D721Med (cell line): ENCODE measurements at regions not wholly inside any gene's neighbourhood (a gene's known extent, or its start where the extent isn't known, plus 50 kb on each side); places are given as distances from the start of the nearest gene placed in this dataset.

Experiments
- DNase-seq: peaks from one replicate; pipeline ENCODE4 v3.0.0; 2011; ENCODE audit warnings: low spot score; ENCODE audit not compliant: insufficient read length
- FAIRE-seq: peaks from 2 replicates; lab custom pipeline; 2011; peaks lifted over from hg19 to GRCh38; lab: Jason Lieb, UNC
- TF ChIP-seq, protein P1 (sequence below): IDR thresholded peaks from 2 replicates; pipeline ENCODE4 v1.5.1; 2012; ENCODE audit warnings: mild to moderate bottlenecking, control low read depth; ENCODE audit not compliant: insufficient read depth; ENCODE audit errors: missing control alignments

DNA sequence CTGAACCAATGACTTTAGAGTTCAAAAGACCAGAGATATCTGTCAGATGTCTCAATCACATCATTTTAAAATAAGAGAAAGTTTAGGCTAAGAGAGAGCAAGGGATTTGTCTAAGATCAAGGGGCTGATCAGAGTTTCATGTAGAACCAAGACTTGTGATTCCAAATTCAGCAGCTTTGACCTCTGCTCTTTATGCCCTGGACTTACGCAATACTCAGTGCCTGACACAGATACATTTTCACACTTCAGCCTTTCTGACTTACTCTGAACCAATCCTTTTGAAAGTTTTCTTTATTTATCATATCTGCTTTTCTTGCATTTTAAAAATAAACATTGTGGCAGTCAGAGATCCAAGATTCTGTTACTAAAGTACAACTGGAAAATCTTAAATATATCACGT is 428.0 kb downstream of the PLPP3 start:
- no peak for DNase-seq
- no peak for FAIRE-seq
- TF ChIP-seq, protein P1, sequence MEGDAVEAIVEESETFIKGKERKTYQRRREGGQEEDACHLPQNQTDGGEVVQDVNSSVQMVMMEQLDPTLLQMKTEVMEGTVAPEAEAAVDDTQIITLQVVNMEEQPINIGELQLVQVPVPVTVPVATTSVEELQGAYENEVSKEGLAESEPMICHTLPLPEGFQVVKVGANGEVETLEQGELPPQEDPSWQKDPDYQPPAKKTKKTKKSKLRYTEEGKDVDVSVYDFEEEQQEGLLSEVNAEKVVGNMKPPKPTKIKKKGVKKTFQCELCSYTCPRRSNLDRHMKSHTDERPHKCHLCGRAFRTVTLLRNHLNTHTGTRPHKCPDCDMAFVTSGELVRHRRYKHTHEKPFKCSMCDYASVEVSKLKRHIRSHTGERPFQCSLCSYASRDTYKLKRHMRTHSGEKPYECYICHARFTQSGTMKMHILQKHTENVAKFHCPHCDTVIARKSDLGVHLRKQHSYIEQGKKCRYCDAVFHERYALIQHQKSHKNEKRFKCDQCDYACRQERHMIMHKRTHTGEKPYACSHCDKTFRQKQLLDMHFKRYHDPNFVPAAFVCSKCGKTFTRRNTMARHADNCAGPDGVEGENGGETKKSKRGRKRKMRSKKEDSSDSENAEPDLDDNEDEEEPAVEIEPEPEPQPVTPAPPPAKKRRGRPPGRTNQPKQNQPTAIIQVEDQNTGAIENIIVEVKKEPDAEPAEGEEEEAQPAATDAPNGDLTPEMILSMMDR, result no peak

DNA sequence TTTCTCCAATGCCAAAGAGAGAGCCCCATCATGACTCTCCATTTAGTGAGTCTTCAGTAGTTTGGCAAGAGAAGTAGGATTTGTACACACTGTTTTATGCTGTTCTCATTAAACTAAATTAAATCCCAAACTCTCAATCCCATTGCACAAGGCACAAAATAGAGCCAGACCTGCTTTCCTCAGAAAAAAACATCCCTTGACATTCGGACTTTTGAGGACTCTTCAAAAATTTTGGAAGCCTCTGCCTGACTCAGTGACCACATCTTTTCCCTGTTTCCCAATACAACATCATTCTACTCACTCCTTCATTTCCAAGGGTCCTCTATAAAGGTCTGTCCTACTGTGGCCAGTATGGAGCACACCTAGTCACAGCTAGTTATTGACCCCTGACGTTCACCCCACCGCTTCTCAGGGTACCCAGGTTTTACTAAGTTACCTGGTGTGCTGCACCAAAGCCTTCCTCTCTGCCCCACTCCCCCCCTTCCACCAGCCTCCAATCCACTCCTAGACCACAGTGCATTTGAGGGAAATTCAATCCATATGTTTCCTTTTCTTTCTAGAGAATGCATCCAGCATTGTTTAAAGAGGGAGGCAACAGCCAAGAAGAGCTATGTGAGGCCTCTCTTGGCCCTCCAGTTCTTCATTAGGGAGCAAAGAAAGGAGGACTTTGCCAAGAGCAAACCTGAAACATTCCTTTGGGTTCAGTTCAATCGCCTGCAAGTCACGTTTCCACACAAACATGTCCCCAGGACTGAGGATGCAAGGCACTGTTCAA is 428.7 kb downstream of the PLPP3 start:
- no peak for DNase-seq
- TF ChIP-seq, protein P1, result no peak
- no peak for FAIRE-seq

DNA sequence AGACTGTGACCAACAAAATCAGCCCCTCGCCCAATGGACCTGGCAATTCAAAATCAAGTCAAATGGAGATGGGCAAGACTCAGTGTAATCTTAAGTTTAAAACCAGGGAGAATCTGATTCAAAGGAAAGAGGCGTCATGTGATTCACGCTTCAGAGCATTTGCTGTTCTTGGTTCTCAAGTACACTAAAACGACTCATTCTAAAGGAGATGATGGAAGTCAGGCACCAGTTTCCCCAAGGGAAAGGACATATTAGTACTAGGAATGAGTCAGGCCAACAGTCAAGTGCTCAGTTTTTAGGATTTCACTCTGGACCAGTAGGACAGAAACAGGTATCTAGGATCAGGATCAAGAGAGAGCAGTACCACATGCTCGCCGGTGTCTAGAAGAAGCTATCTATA is 429.6 kb downstream of the PLPP3 start:
- FAIRE-seq, result no peak
- TF ChIP-seq, protein P1, result no peak

DNA sequence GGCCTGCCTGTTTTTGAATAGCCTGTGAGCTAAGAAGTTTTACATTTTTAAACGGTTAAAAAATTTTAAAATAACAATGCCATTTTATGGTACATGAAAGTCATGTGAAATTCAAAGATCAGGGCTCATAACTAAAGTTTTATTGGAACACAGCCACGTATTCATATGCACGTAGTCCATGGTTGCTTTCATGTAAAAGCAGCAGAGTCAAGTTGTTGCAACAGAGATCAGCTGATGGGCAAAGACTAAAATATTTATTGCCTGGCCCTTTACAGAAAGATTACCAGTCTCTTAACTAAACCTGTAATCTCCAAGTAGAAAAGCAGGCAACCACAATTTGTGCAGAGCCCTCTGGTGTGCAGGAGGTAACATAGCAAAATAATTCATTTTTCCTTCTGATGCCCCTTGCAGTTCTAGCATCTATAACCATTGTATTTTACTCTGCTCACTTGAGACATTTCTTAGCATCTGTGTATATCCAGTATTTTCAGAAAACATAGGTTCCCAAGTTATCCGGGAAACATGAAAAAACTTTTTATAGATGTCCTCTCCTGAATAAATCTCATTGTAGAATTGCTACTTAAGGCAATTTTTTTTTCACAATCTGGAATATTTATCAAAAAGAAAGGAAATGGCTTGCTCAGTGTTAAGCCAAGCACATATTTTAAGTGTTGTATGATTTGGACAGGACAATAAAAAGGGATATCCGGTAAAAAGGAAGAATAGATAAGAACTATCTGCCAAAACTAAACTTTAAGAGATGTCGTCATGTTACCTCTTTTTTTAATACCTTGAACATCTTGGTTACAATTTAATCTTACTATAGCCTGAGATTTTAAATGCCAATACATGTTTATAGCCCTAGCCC is 430.8 kb downstream of the PLPP3 start:
- TF ChIP-seq, protein P1, result no peak
- FAIRE-seq (no peak), DNase-seq (no peak)

More for the DNA sequence above, 429.6 kb downstream of the PLPP3 start:
- no peak for DNase-seq

DNA sequence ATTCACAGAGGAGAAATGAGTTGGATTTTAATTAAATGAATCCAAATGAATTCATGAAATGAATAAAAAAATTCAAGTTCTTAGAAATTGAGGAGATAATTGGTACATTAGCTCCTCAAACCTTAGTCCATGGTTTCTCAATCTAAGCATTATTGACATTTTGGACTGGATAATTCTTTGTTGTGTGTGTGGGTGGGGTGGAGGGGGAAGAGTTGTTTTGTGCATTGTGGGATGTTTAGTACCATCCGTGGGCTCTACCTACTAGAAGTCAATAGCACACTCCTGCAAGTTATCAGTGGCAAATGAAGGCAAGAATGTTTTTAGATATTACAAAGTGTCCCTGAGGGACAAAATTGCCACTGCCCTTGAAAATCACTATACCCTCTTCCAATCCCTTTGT is 431.9 kb downstream of the PLPP3 start:
- FAIRE-seq (no peak), DNase-seq (no peak)
- TF ChIP-seq, protein P1, result no peak

DNA sequence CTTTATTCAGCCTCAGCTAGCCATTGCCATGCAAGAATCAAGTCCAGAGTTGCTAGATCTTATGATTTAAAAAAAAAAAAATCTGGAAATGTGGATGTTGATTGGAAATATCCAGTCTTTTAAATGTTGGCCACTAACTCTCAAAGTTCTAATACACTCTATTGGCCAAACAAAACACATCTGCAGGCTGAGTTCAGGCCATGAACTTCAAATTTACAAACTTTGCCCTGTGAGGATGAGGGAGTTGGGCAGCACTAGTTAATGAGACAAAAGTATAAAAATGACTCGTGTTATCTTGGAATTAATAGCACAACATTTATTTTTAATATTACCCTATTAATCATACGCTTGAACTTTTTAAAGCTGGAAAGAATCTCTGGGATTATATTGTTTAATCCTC is 432.3 kb downstream of the PLPP3 start:
- no peak for FAIRE-seq
- no peak for DNase-seq
- TF ChIP-seq, protein P1, result no peak
